ENCODE measurements at regions not wholly inside any gene's neighbourhood (a gene's known extent, or its start where the extent isn't known, plus 50 kb on each side); places are given as distances from the start of the nearest gene placed in this dataset.

DNA sequence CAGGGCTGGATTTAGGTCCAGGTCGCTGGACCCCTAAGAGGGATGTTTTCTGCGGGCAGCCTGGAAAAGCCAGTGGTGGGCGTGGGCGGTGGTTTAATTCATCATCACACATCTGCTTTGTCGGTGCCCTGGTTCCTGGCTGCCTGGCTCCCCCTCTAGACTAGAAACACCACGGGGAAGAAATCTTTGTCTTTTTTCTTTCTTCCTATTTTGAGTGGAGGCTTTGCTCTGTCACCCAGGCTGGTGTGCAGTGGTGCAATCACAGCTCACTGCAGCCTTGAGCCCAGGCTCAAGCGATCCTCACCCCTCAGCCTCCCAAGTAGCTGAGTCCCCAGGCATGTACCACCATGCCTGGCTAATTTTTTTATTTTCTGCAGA lies 86.6 kb upstream of the LINC01488 start:
- TF ChIP-seq, protein P1, sequence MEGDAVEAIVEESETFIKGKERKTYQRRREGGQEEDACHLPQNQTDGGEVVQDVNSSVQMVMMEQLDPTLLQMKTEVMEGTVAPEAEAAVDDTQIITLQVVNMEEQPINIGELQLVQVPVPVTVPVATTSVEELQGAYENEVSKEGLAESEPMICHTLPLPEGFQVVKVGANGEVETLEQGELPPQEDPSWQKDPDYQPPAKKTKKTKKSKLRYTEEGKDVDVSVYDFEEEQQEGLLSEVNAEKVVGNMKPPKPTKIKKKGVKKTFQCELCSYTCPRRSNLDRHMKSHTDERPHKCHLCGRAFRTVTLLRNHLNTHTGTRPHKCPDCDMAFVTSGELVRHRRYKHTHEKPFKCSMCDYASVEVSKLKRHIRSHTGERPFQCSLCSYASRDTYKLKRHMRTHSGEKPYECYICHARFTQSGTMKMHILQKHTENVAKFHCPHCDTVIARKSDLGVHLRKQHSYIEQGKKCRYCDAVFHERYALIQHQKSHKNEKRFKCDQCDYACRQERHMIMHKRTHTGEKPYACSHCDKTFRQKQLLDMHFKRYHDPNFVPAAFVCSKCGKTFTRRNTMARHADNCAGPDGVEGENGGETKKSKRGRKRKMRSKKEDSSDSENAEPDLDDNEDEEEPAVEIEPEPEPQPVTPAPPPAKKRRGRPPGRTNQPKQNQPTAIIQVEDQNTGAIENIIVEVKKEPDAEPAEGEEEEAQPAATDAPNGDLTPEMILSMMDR (IDR thresholded peaks at IDR 0.05), result no peak
- TF ChIP-seq POLR2A (IDR thresholded peaks at IDR 0.05), result no peak

Measured in Peyer's patch (tissue), 4 donors.